Activated CD4-positive, alpha-beta T cell treated with anti-CD3 and anti-CD28 coated beads, Interleukin-2, amount 10 ng/mL, durations not matched to agents 24 days and 14 days (primary cell): ENCODE measurements at regions not wholly inside any gene's neighbourhood (a gene's known extent, or its start where the extent isn't known, plus 50 kb on each side); places are given as distances from the start of the nearest gene placed in this dataset.

Source experiments
- DNase-seq: peaks from one replicate; pipeline ENCODE4 v3.0.0; 2022
- H3K27ac Mint-ChIP-seq: one replicate; pipeline ENCODE4 v1.8.0; 2022; ENCODE audit warnings: mild to moderate bottlenecking, mixed read lengths
- H3K27me3 Mint-ChIP-seq: one replicate; pipeline ENCODE4 v1.8.0; 2022; ENCODE audit warnings: mixed read lengths
- H3K36me3 Mint-ChIP-seq: one replicate; pipeline ENCODE4 v1.8.0; 2022; ENCODE audit warnings: low read depth, mild to moderate bottlenecking, mixed read lengths
- H3K4me1 Mint-ChIP-seq: one replicate; pipeline ENCODE4 v1.8.0; 2021; ENCODE audit warnings: mixed read lengths
- H3K4me3 Mint-ChIP-seq: one replicate; pipeline ENCODE4 v1.8.0; 2022; ENCODE audit warnings: mild to moderate bottlenecking, moderate library complexity, mixed read lengths
- H3K9me3 Mint-ChIP-seq: one replicate; pipeline ENCODE4 v1.8.0; 2021; ENCODE audit warnings: mixed read lengths
- intact Hi-C: fragments of 100-400 bp; cut with micrococcal nuclease; formaldehyde crosslinking; loops from one replicate; pipeline ENCODE4 v1.15.1; 2023

GRCh38 chr21:38937286-38937790 is 131.6 kb downstream of the ETS2 start:
- DNase-seq, result no peak
- Mint-ChIP-seq H3K4me1 (peaks cover 23% of the 10 kb centered on the region), H3K4me3 (no peak overlapping the region), H3K27ac (peak overlapping the region; percentile 26), H3K9me3 (no peaks in the 10 kb centered on the region), H3K36me3 (no peaks in the 10 kb centered on the region), H3K27me3 (no peaks in the 10 kb centered on the region)
- intact Hi-C loops, result no loop called here

- Mint-ChIP-seq H3K27ac (no peak overlapping the region), H3K36me3 (no peaks in the 10 kb centered on the region), H3K4me3 (no peak overlapping the region), H3K27me3 (no peaks in the 10 kb centered on the region), H3K4me1 (peaks cover 23% of the 10 kb centered on the region), H3K9me3 (peaks cover under 1% of the 10 kb centered on the region)
- DNase-seq, result no peak
- intact Hi-C loops, result no loop called here
Observed at GRCh38 chr21:38936240-38936639, 130.5 kb downstream of the ETS2 start.

GRCh38 chr21:38933731-38934130 is 128.0 kb downstream of the ETS2 start:
- Mint-ChIP-seq H3K9me3 (peaks cover 7% of the 10 kb centered on the region), H3K36me3 (no peaks in the 10 kb centered on the region), H3K4me3 (no peak overlapping the region), H3K27ac (no peak overlapping the region), H3K27me3 (no peaks in the 10 kb centered on the region), H3K4me1 (peaks cover 19% of the 10 kb centered on the region)
- intact Hi-C loops, result no loop called here
- DNase-seq, result no peak

DNA sequence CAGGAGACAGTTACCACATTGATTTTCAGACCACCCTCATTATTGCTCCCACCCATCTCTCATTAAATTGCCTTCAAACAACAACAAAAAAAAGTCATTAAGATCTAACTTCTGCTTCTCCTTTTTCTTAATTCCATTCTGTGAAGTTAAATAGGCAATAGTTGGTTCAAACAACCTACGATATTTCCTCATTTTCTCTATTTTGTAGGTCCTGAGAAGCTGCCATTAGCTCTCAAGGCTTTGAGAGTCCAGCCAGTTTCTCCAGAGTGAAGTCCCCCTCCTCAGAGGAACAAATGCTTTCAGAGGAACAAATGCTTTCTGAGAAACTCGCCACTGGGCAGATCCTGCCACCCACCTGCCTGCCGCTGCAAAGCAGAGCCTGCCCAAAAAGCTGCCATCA is 125.6 kb downstream of the ETS2 start:
- H3K9me3 Mint-ChIP-seq, result peaks cover 13% of the 10 kb centered on the region
- H3K36me3 Mint-ChIP-seq, result no peaks in the 10 kb centered on the region
- no peak for DNase-seq
- no peak overlapping the region for H3K27ac Mint-ChIP-seq
- no peak overlapping the region for H3K4me3 Mint-ChIP-seq
- intact Hi-C loops, result no loop called here
- H3K4me1 Mint-ChIP-seq, result peaks cover 6% of the 10 kb centered on the region
- H3K27me3 Mint-ChIP-seq, result no peaks in the 10 kb centered on the region

DNA sequence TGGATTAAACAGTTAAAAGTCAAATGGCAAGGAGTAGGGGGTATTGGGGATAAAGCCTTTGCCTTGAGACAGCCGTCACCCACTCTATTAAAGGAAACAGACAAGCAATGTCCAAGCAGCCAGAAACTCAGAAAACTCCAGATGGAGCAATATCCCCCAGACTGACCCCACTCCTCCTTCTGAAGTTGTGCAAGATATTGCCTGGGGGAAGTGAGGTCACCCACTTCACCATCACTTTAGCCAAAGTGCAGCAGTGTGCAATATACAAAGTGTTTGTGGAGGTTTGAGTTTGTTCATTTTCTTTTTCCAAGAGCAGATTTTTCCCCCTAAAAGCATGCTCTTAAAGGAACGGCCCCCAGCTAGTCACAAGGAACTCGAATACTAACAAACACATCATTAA is 125.1 kb downstream of the ETS2 start:
- no peak overlapping the region for H3K4me3 Mint-ChIP-seq
- H3K27me3 Mint-ChIP-seq, result no peaks in the 10 kb centered on the region
- H3K9me3 Mint-ChIP-seq, result peaks cover 13% of the 10 kb centered on the region
- peaks cover 9% of the 10 kb centered on the region for H3K4me1 Mint-ChIP-seq
- H3K27ac Mint-ChIP-seq, result no peak overlapping the region
- intact Hi-C loops, result no loop called here
- no peak for DNase-seq
- H3K36me3 Mint-ChIP-seq, result no peaks in the 10 kb centered on the region

DNA sequence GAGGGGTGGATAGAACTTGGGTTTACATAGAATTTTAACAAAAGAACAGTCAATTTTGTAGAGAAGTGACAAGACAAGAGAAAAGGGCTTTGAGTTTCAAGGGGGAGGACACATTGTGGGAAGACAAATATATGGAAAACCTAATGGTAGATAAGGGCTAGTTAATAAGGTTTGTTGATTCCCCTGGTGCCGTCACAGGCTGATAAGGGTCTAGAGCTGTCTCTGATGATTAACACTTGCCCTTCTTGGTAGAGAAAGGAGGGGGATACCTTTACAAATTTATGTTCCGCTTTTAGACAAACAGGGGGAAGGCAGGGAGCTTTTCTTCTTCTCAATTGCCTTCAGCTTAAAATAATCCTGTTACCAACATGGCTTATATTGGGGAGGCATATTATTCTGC is 124.3 kb downstream of the ETS2 start:
- intact Hi-C loops, result no loop called here
- Mint-ChIP-seq H3K27me3 (no peaks in the 10 kb centered on the region), H3K27ac (no peak overlapping the region), H3K4me1 (peaks cover 9% of the 10 kb centered on the region), H3K4me3 (no peak overlapping the region), H3K9me3 (peaks cover 13% of the 10 kb centered on the region), H3K36me3 (no peaks in the 10 kb centered on the region)
- no peak for DNase-seq

DNA sequence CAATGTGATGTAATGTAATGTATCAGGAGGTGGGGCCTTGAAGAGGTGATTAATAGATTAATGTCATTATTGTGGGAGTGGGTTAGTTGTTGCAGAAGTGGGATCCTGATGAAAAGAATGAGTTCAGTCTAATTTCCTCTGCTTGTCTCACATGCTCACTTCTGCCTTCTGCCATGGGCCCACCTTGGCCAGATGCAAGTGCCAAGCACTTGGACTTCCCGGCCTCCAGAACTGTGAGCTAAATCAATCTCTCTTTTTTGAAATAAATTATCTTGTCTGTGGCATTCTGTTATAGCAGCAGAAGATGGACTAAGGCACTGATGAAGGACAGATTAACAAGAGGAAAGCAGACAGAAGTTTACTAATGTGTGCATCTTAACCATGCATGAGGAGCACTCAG is 123.9 kb downstream of the ETS2 start:
- no peaks in the 10 kb centered on the region for H3K36me3 Mint-ChIP-seq
- H3K27me3 Mint-ChIP-seq, result no peaks in the 10 kb centered on the region
- no peak for DNase-seq
- peaks cover 13% of the 10 kb centered on the region for H3K9me3 Mint-ChIP-seq
- no peak overlapping the region for H3K27ac Mint-ChIP-seq
- H3K4me3 Mint-ChIP-seq, result no peak overlapping the region
- intact Hi-C loops, result no loop called here
- peaks cover 9% of the 10 kb centered on the region for H3K4me1 Mint-ChIP-seq

GRCh38 chr21:38929142-38929541 is 123.4 kb downstream of the ETS2 start:
- H3K27me3 Mint-ChIP-seq, result no peaks in the 10 kb centered on the region
- H3K27ac Mint-ChIP-seq, result no peak overlapping the region
- H3K4me3 Mint-ChIP-seq, result no peak overlapping the region
- intact Hi-C loops, result no loop called here
- no peaks in the 10 kb centered on the region for H3K36me3 Mint-ChIP-seq
- DNase-seq, result no peak
- peaks cover 9% of the 10 kb centered on the region for H3K4me1 Mint-ChIP-seq
- H3K9me3 Mint-ChIP-seq, result peaks cover 13% of the 10 kb centered on the region

DNA sequence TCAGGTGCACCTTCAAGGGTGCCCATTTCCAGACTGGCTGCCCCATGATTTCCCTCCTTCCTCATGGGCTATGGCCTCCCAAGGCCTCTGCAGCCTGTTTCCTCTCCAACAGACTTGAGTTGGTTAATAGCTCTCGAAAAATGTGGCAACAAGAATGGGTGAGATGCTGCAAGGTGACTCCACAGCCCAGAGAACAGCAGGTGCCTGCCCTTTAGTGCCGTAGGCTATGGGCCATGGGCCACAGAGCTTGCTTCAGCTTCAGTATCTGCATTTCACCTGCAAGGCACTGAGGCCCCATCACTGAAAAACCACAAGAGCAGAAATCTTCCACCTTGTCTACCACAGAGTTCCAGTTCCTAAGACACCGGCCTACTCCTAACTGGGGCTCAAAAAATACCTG is 122.0 kb downstream of the ETS2 start:
- intact Hi-C loops, result no loop called here
- Mint-ChIP-seq H3K36me3 (no peaks in the 10 kb centered on the region), H3K9me3 (peaks cover 18% of the 10 kb centered on the region), H3K27ac (no peak overlapping the region), H3K4me1 (peaks cover 9% of the 10 kb centered on the region), H3K27me3 (peaks cover 4% of the 10 kb centered on the region), H3K4me3 (no peak overlapping the region)
- DNase-seq, result no peak

GRCh38 chr21:38925923-38926322 is 120.2 kb downstream of the ETS2 start:
- Mint-ChIP-seq H3K9me3 (peaks cover 24% of the 10 kb centered on the region), H3K27ac (no peak overlapping the region), H3K4me1 (peaks cover 10% of the 10 kb centered on the region), H3K36me3 (no peaks in the 10 kb centered on the region), H3K27me3 (peaks cover 18% of the 10 kb centered on the region), H3K4me3 (peak overlapping the region; percentile 42)
- intact Hi-C loops, result no loop called here
- DNase-seq, result no peak

- DNase-seq, result no peak
- peaks cover 18% of the 10 kb centered on the region for H3K27me3 Mint-ChIP-seq
- H3K9me3 Mint-ChIP-seq, result peaks cover 24% of the 10 kb centered on the region
- H3K4me1 Mint-ChIP-seq, result peaks cover 10% of the 10 kb centered on the region
- no peak overlapping the region for H3K27ac Mint-ChIP-seq
- no peaks in the 10 kb centered on the region for H3K36me3 Mint-ChIP-seq
- intact Hi-C loops, result no loop called here
- H3K4me3 Mint-ChIP-seq, result no peak overlapping the region
Observed at GRCh38 chr21:38925478-38925877, 119.7 kb downstream of the ETS2 start.

DNA sequence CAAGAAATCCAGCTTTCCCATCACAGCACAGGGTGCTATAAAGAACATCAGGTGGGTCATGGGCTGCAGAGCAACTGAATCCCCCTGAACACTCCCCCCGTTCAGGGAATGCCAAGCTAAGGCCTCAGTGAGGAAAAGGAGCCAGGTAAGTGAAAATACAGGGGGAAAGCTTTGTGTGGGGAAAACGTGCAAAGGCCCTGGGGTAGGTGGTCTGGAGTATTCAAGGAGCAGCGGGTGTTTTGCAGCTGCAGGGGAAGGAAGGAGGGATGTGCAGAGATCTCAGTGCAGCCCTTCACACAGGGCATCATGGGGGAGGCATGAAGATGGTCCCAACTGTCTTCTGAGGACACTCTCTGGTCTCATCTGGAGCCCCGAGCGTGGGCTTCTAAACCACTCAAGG is 119.2 kb downstream of the ETS2 start:
- H3K27ac Mint-ChIP-seq, result no peak overlapping the region
- intact Hi-C loops, result no loop called here
- DNase-seq, result no peak
- H3K27me3 Mint-ChIP-seq, result peaks cover 18% of the 10 kb centered on the region
- peaks cover 10% of the 10 kb centered on the region for H3K4me1 Mint-ChIP-seq
- peaks cover 24% of the 10 kb centered on the region for H3K9me3 Mint-ChIP-seq
- no peak overlapping the region for H3K4me3 Mint-ChIP-seq
- no peaks in the 10 kb centered on the region for H3K36me3 Mint-ChIP-seq

GRCh38 chr21:38923429-38923828 is 117.7 kb downstream of the ETS2 start:
- H3K4me1 Mint-ChIP-seq, result peaks cover 10% of the 10 kb centered on the region
- H3K27me3 Mint-ChIP-seq, result peaks cover 23% of the 10 kb centered on the region
- peaks cover 20% of the 10 kb centered on the region for H3K9me3 Mint-ChIP-seq
- intact Hi-C loops, result no loop called here
- no peak overlapping the region for H3K27ac Mint-ChIP-seq
- no peak overlapping the region for H3K4me3 Mint-ChIP-seq
- H3K36me3 Mint-ChIP-seq, result no peaks in the 10 kb centered on the region
- DNase-seq, result no peak

DNA sequence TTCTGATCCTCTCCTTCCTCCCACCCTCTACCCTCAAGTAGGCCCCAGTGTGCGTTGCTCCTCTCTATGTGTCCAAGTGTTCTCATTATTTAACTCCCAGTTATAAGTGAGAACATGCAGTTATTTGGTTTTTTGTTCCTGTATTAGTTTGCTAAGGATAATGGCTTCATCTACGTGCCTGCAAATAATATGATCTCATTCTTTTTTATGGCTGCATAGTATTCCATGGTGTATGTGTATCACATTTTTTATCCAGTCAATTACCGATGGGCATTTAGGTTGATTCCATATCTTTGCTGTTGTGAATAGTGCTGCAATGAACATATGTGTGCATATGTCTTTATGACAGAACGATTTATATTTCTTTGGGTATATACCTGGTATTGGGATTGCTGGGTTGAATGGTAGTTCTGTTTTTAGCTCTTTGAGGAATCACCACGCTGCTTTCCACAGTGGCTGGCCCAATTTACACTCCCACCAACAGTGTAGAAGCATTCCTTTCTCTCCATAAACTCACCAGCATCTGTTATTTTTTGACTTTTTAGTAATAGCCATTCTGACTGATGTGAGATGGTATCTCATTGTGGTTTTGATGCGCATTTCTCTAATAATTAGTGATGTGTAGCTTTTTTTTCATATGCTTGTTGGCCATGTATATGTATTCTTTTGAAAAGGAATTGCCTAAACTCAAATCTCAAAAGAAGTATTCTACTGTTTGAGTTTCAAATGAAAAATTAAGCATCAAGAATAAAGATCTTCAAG is 116.9 kb downstream of the ETS2 start:
- intact Hi-C loops, result no loop called here
- Mint-ChIP-seq H3K36me3 (no peaks in the 10 kb centered on the region), H3K4me3 (no peak overlapping the region), H3K4me1 (peaks cover 8% of the 10 kb centered on the region), H3K9me3 (peaks cover 17% of the 10 kb centered on the region), H3K27me3 (peaks cover 23% of the 10 kb centered on the region), H3K27ac (no peak overlapping the region)
- no peak for DNase-seq
